GM18907 (cell line): ENCODE measurements at regions not wholly inside any gene's neighbourhood (a gene's known extent, or its start where the extent isn't known, plus 50 kb on each side); places are given as distances from the start of the nearest gene placed in this dataset.
"Not testable (repeated sequence)": the region's sequence is repeated elsewhere in the genome, so short reads cannot be mapped to it uniquely, and the experiment has no call there.

Experiments
- ATAC-seq: cut with Tn5 transposase; IDR thresholded peaks from one replicate; pipeline ENCODE4 v1.9.1; 2021; ENCODE audit warnings: mild to moderate bottlenecking, moderate library complexity; ENCODE audit not compliant: unreplicated experiment

- ATAC-seq: no peak
Measured at GRCh38 chrX:113391875-113392274, 551.2 kb upstream of the AMOT start.

- ATAC-seq: no peak
Measured at GRCh38 chrX:113390531-113390930, 549.9 kb upstream of the AMOT start.

GRCh38 chrX:113389846-113390245 is 549.2 kb upstream of the AMOT start:
- ATAC-seq: no peak

- ATAC-seq: no peak
Measured at GRCh38 chrX:113384628-113385027, 544.0 kb upstream of the AMOT start.

- not testable (repeated sequence) for ATAC-seq
Measured at GRCh38 chrX:113373421-113373820, 532.8 kb upstream of the AMOT start.

- ATAC-seq: no peak
Measured at GRCh38 chrX:113370006-113370405, 529.4 kb upstream of the AMOT start.

GRCh38 chrX:113369056-113369455 is 528.4 kb upstream of the AMOT start:
- no peak for ATAC-seq

GRCh38 chrX:113353134-113353533 is 512.5 kb upstream of the AMOT start:
- no peak for ATAC-seq

GRCh38 chrX:113330416-113330815 is 489.8 kb upstream of the AMOT start:
- no peak for ATAC-seq

GRCh38 chrX:113315927-113316326 is 475.3 kb upstream of the AMOT start:
- no peak for ATAC-seq

GRCh38 chrX:113305496-113305895 is 464.9 kb upstream of the AMOT start:
- no peak for ATAC-seq

- no peak for ATAC-seq
Measured at GRCh38 chrX:113300580-113300979, 459.9 kb upstream of the AMOT start.

GRCh38 chrX:113297437-113297836 is 456.8 kb upstream of the AMOT start:
- ATAC-seq: no peak

- no peak for ATAC-seq
Measured at GRCh38 chrX:113289503-113289902, 448.9 kb upstream of the AMOT start.

- ATAC-seq: no peak
Measured at GRCh38 chrX:113287761-113288160, 447.1 kb upstream of the AMOT start.

GRCh38 chrX:113275804-113276203 is 435.2 kb upstream of the AMOT start:
- ATAC-seq: no peak

GRCh38 chrX:113274791-113275190 is 434.2 kb upstream of the AMOT start:
- no peak for ATAC-seq

GRCh38 chrX:113274345-113274744 is 433.7 kb upstream of the AMOT start:
- no peak for ATAC-seq

GRCh38 chrX:113269203-113269602 is 428.6 kb upstream of the AMOT start:
- no peak for ATAC-seq

- no peak for ATAC-seq
Measured at GRCh38 chrX:113260474-113260873, 419.8 kb upstream of the AMOT start.

GRCh38 chrX:113222305-113222704 is 381.7 kb upstream of the AMOT start:
- no peak for ATAC-seq

- ATAC-seq: no peak
Measured at GRCh38 chrX:113212052-113212451, 371.4 kb upstream of the AMOT start.

- ATAC-seq: no peak
Measured at GRCh38 chrX:113202601-113203000, 362.0 kb upstream of the AMOT start.

GRCh38 chrX:113195949-113196348 is 355.3 kb upstream of the AMOT start:
- no peak for ATAC-seq
